ENCODE measurements at regions not wholly inside any gene's neighbourhood (a gene's known extent, or its start where the extent isn't known, plus 50 kb on each side); places are given as distances from the start of the nearest gene placed in this dataset.

DNA sequence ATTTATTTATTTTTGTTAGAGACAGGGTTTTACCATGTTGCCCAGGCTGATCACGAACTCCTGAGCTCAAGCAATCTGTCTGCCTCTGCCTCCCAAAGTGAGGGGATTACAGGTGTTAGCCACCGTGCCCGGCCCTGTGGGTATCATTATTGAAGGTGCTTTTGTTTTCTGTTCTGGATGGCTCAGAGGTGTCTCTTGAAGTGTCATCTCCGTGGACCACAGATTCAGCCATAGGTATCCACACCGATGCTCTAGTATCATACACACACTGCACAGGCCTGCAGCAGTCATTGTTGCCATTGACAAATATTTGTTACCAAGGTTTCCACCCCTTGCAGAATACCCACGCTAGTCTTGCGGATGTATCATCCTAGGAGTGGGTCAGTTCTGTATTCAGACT, 446.2 kb downstream of the XYLT1 start:
- DNase-seq: no peak

DNA sequence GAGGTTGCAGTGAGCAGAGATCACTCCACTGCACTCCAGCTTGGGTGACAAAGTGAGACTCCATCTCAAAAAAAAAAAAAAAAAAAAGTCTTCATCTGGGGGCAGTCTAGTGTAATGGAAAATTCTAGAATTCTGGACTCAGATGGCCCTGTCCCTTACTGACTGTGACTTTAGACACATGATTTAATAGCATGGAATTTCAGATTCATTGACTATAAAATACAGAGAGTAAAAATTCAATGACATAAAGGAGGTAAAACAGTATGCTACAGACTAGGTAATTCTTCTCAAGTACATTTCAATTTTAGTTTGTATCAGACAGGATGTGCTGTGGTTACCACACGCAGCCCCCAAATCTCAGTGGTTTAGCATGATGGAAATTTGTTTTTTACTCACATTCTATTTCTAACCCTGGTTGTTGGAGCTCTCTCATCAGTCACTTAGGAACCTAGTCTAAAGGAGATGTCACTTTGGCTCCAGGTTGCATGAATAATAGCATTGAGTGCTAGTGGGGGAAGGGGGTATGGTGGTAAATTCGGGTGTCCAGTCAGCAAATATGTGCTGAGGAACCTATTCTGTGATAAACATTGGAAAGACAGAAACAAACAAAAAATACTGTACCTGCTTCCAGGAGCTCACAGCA, 444.0 kb downstream of the XYLT1 start:
- Mint-ChIP-seq H3K36me3 (ENCODE audit: unreplicated experiment) (no peaks in the 10 kb centered on the region), H3K4me3 (ENCODE audit: unreplicated experiment) (no peak overlapping the region), H3K4me1 (ENCODE audit: low read depth, unreplicated experiment) (no peaks in the 10 kb centered on the region), H3K27ac (ENCODE audit: unreplicated experiment) (no peak overlapping the region), H3K9me3 (ENCODE audit: unreplicated experiment) (no peaks in the 10 kb centered on the region), H3K27me3 (ENCODE audit: unreplicated experiment) (no peaks in the 10 kb centered on the region)
- DNase-seq: no peak
- TF ChIP-seq, protein P1, sequence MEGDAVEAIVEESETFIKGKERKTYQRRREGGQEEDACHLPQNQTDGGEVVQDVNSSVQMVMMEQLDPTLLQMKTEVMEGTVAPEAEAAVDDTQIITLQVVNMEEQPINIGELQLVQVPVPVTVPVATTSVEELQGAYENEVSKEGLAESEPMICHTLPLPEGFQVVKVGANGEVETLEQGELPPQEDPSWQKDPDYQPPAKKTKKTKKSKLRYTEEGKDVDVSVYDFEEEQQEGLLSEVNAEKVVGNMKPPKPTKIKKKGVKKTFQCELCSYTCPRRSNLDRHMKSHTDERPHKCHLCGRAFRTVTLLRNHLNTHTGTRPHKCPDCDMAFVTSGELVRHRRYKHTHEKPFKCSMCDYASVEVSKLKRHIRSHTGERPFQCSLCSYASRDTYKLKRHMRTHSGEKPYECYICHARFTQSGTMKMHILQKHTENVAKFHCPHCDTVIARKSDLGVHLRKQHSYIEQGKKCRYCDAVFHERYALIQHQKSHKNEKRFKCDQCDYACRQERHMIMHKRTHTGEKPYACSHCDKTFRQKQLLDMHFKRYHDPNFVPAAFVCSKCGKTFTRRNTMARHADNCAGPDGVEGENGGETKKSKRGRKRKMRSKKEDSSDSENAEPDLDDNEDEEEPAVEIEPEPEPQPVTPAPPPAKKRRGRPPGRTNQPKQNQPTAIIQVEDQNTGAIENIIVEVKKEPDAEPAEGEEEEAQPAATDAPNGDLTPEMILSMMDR (IDR thresholded peaks at IDR 0.05; ENCODE audit: partially characterized antibody, unreplicated experiment): no peak

More for the DNA sequence above, 446.2 kb downstream of the XYLT1 start:
- TF ChIP-seq, protein P1 (IDR thresholded peaks at IDR 0.05; ENCODE audit: partially characterized antibody, unreplicated experiment): no peak
- no peaks in the 10 kb centered on the region for H3K36me3 Mint-ChIP-seq (ENCODE audit: unreplicated experiment)
- no peaks in the 10 kb centered on the region for H3K4me1 Mint-ChIP-seq (ENCODE audit: low read depth, unreplicated experiment)
- no peaks in the 10 kb centered on the region for H3K9me3 Mint-ChIP-seq (ENCODE audit: unreplicated experiment)
- H3K27ac Mint-ChIP-seq (ENCODE audit: unreplicated experiment): no peak overlapping the region
- no peaks in the 10 kb centered on the region for H3K27me3 Mint-ChIP-seq (ENCODE audit: unreplicated experiment)
- no peak overlapping the region for H3K4me3 Mint-ChIP-seq (ENCODE audit: unreplicated experiment)

DNA sequence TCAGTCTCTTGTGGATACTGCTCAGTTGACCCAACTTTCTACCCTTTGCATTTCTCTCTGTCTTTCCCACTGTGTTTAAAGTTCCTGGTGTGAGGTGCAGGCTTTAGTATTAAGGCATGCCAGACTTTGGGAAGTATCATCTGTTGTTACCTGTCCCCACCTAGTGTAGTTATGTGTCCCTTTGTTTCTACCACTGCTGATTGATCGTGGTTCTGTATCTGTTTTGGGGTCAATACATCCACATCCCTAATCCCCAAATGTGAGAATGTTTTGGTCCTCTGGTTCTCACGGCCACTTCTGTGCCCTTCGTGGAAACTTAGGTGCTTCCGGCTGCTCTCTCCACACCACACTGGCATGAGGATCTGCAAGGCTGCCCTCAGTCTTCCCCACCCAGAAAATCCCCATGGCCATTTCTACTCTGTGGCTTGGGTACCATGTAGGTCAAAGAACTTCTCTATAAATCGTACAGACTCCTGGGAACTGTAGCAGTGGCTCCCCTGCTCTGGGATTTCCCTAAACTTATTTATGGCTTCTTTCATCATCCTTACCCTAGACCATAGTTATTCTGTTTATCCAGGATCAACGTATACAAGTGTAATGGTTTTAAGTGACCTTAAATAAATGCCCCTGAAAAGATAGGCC, 443.2 kb downstream of the XYLT1 start:
- TF ChIP-seq, protein P1 (IDR thresholded peaks at IDR 0.05; ENCODE audit: partially characterized antibody, unreplicated experiment): no peak
- H3K4me1 Mint-ChIP-seq (ENCODE audit: low read depth, unreplicated experiment): no peaks in the 10 kb centered on the region
- no peaks in the 10 kb centered on the region for H3K36me3 Mint-ChIP-seq (ENCODE audit: unreplicated experiment)
- no peak for DNase-seq
- no peak overlapping the region for H3K27ac Mint-ChIP-seq (ENCODE audit: unreplicated experiment)
- H3K27me3 Mint-ChIP-seq (ENCODE audit: unreplicated experiment): no peaks in the 10 kb centered on the region
- H3K9me3 Mint-ChIP-seq (ENCODE audit: unreplicated experiment): no peaks in the 10 kb centered on the region
- no peak overlapping the region for H3K4me3 Mint-ChIP-seq (ENCODE audit: unreplicated experiment)

DNA sequence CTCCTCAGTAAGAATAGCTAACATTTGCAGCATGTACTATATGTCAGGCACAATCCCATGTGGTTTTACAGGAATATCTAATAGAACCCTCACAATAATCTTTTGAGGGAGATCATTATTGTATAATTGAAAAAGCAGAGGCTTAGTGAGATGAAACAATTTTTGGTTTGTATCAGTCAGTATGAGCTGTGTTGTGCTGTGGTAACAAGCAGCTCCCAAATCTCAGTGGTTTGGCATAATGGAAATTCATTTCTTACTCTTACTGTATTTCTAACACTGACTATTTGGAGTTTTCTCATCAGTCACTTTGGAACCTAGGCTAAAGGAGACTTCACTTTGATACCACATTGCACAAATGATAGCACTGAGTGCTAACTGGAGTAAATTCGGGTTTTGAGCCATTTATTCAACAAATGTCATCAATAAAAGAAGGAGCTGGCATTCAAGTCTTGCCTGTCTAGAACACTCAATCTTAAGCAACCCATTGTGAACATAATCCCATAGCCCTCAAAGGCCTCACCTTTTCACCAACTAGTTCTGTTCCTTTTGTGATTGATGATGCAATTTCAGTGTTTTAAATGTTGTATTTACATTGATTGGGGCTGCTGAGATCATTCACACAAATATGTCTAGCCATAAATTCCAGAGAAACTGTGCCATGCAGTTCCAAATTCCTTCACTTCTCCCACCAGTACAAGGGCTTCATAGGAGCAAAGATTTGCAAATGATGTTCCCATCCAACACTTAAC, 441.0 kb downstream of the XYLT1 start:
- no peak overlapping the region for H3K4me3 Mint-ChIP-seq (ENCODE audit: unreplicated experiment)
- no peaks in the 10 kb centered on the region for H3K4me1 Mint-ChIP-seq (ENCODE audit: low read depth, unreplicated experiment)
- no peaks in the 10 kb centered on the region for H3K9me3 Mint-ChIP-seq (ENCODE audit: unreplicated experiment)
- no peak for DNase-seq
- TF ChIP-seq, protein P1 (IDR thresholded peaks at IDR 0.05; ENCODE audit: partially characterized antibody, unreplicated experiment): no peak
- H3K36me3 Mint-ChIP-seq (ENCODE audit: unreplicated experiment): no peaks in the 10 kb centered on the region
- no peaks in the 10 kb centered on the region for H3K27me3 Mint-ChIP-seq (ENCODE audit: unreplicated experiment)
- H3K27ac Mint-ChIP-seq (ENCODE audit: unreplicated experiment): no peak overlapping the region
